ENCODE measurements at regions not wholly inside any gene's neighbourhood (a gene's known extent, or its start where the extent isn't known, plus 50 kb on each side); places are given as distances from the start of the nearest gene placed in this dataset.

GRCh38 chr10:104527013-104527412, 114.1 kb upstream of the SORCS3 start:
- TF ChIP-seq CTCF (optimal IDR thresholded peaks at IDR 0.05 in 1 of 3, IDR thresholded peaks at IDR 0.05 in 1 of 3, conservative IDR thresholded peaks at IDR 0.05 in 1 of 3; ENCODE audit: extremely low read depth in 1 of 3, insufficient read depth in 2 of 3, low read length in 3 of 3) (no peak), EZH2 (IDR thresholded peaks at IDR 0.05; ENCODE audit: low read length) (no peak)
